CD14-positive monocyte (primary cell): ENCODE measurements at regions not wholly inside any gene's neighbourhood (a gene's known extent, or its start where the extent isn't known, plus 50 kb on each side); places are given as distances from the start of the nearest gene placed in this dataset.

Source experiments
- DNase-seq, 3 donors: peaks; one replicate each; pipeline ENCODE4 v3.0.0-alpha.2; 2011 to 2022
- H2AFZ ChIP-seq: 2 replicates; pipeline ENCODE4 v1.6.0; 2012; ENCODE audit warnings: mild to moderate bottlenecking, low read depth, low read length, inconsistent platforms; ENCODE audit not compliant: insufficient read depth, poor library complexity, severe bottlenecking
- H3K27ac ChIP-seq, 2 donors: 1 replicate in 1 of 2; 2 replicates in 1 of 2; pipeline ENCODE4 v1.5.1; 2012 to 2013; ENCODE audit warnings: low read length in 2 of 2, control low read depth in 1 of 2, inconsistent platforms in 1 of 2, low read depth in 1 of 2, mild to moderate bottlenecking in 1 of 2
- H3K27me3 ChIP-seq, 2 donors: one replicate each; pipeline versions ENCODE4 v1.6.0 to v1.6.1; 2011 to 2013; ENCODE audit warnings: low read length in 2 of 2; ENCODE audit not compliant: control insufficient read depth in 2 of 2, insufficient read depth in 2 of 2
- H3K36me3 ChIP-seq, 2 donors: replicated peaks in 1 of 2; 1 replicate in 1 of 2; 2 replicates in 1 of 2; pipeline versions ENCODE4 v1.5.1 to v1.6.1; 2012 to 2013; ENCODE audit warnings: low read length in 2 of 2, control low read depth in 1 of 2, inconsistent platforms in 1 of 2, mild to moderate bottlenecking in 1 of 2; ENCODE audit not compliant: insufficient read depth in 2 of 2, control insufficient read depth in 1 of 2
- H3K4me1 ChIP-seq, 2 donors: 1 replicate in 1 of 2; 2 replicates in 1 of 2; pipeline versions ENCODE4 v1.5.1 to v1.6.1; 2012 to 2013; ENCODE audit warnings: low read length in 2 of 2, control low read depth in 1 of 2, inconsistent platforms in 1 of 2, mild to moderate bottlenecking in 1 of 2, moderate library complexity in 1 of 2; ENCODE audit not compliant: insufficient read depth in 2 of 2, control insufficient read depth in 1 of 2
- H3K4me2 ChIP-seq: replicated peaks from 2 replicates; pipeline ENCODE3; 2012; ENCODE audit warnings: low read length, moderate library complexity, mild to moderate bottlenecking; ENCODE audit not compliant: poor library complexity, severe bottlenecking; ENCODE audit errors: extremely low read depth
- H3K4me3 ChIP-seq, 3 experiments: fragments of 200-600 bp in 1 of 3; sonication (generic) in 1 of 3; replicated peaks in 1 of 3; 1 replicate in 2 of 3; 2 replicates in 1 of 3; pipeline ENCODE4 v1.5.1; 2011 to 2013; ENCODE audit warnings: low read length in 3 of 3, mild to moderate bottlenecking in 3 of 3, control low read depth in 2 of 3, low read depth in 2 of 3, inconsistent platforms in 1 of 3, moderate library complexity in 1 of 3
- H3K79me2 ChIP-seq: 2 replicates; pipeline ENCODE4 v1.6.0; 2012; ENCODE audit warnings: mild to moderate bottlenecking, control low read depth, inconsistent platforms, low read length, moderate library complexity; ENCODE audit not compliant: insufficient read depth
- H3K9ac ChIP-seq: 2 replicates; pipeline ENCODE4 v1.6.0; 2017; ENCODE audit warnings: low read length, mild to moderate bottlenecking; ENCODE audit not compliant: insufficient read depth, poor library complexity, severe bottlenecking
- H3K9me3 ChIP-seq, 2 donors: replicated peaks in 1 of 2; 1 replicate in 1 of 2; 2 replicates in 1 of 2; pipeline versions ENCODE4 v1.5.1 to v1.6.1; 2012 to 2013; ENCODE audit warnings: low read length in 2 of 2, control low read depth in 1 of 2; ENCODE audit not compliant: control insufficient read depth in 1 of 2, insufficient read depth in 1 of 2
- H4K20me1 ChIP-seq: 2 replicates; pipeline ENCODE4 v1.6.0; 2012; ENCODE audit warnings: mild to moderate bottlenecking, low read length, control low read depth, moderate library complexity; ENCODE audit not compliant: insufficient read depth
- H3K27ac Mint-ChIP-seq, 7 donors: one replicate each; pipeline ENCODE4 v1.8.0; 2020; ENCODE audit warnings: mild to moderate bottlenecking in 7 of 7, mixed read lengths in 7 of 7, moderate library complexity in 6 of 7, inconsistent platforms in 2 of 7
- H3K27me3 Mint-ChIP-seq, 3 donors: one replicate each; pipeline ENCODE4 v1.8.0; 2021 to 2022; ENCODE audit warnings: low read depth in 3 of 3, mild to moderate bottlenecking in 3 of 3, mixed read lengths in 3 of 3, moderate library complexity in 3 of 3, inconsistent platforms in 1 of 3
- H3K36me3 Mint-ChIP-seq, 2 donors: one replicate each; pipeline ENCODE4 v1.8.0; 2020; ENCODE audit warnings: mixed read lengths in 2 of 2, inconsistent platforms in 1 of 2, mild to moderate bottlenecking in 1 of 2
- H3K4me1 Mint-ChIP-seq: one replicate; pipeline ENCODE4 v1.8.0; 2020; ENCODE audit warnings: mild to moderate bottlenecking, mixed read lengths
- H3K4me3 Mint-ChIP-seq, 2 donors: one replicate each; pipeline ENCODE4 v1.8.0; 2020; ENCODE audit warnings: mild to moderate bottlenecking in 2 of 2, mixed read lengths in 2 of 2, moderate library complexity in 1 of 2
- H3K9me3 Mint-ChIP-seq, 7 donors: one replicate each; pipeline ENCODE4 v1.8.0; 2020 to 2022; ENCODE audit warnings: mixed read lengths in 7 of 7, mild to moderate bottlenecking in 6 of 7, moderate library complexity in 6 of 7, inconsistent platforms in 2 of 7
- CTCF ChIP-seq: fragments of 200-600 bp; IDR thresholded peaks from one replicate; pipeline ENCODE4 v1.8.0; 2022; ENCODE audit warnings: antibody characterized with exemption, mild to moderate bottlenecking
- WGBS: methylation state at CpG from one replicate; pipeline ENCODE4 v1.1.5; 2013; ENCODE audit warnings: missing lambda C conversion rate; ENCODE audit not compliant: insufficient coverage; 5-methylcytosine and 5-hydroxymethylcytosine counted together
- intact Hi-C, 2 donors: fragments of 100-400 bp; cut with micrococcal nuclease; formaldehyde crosslinking; loops; one replicate each; pipeline versions ENCODE4 v1.15.0 to v1.15.1; 2023

- Histone ChIP-seq H3K4me1 (no peaks in the 10 kb centered on the region), H4K20me1 (no peaks in the 10 kb centered on the region), H2AFZ (no peak overlapping the region), H3K27ac (no peak overlapping the region), H3K27me3 (no peaks in the 10 kb centered on the region), H3K36me3 (no peaks in the 10 kb centered on the region), H3K9me3 (no peaks in the 10 kb centered on the region), H3K4me2 (no peak overlapping the region), H3K9ac (no peak overlapping the region), H3K79me2 (no peaks in the 10 kb centered on the region), H3K4me3 (no peak overlapping the region)
- Mint-ChIP-seq H3K4me1 (no peaks in the 10 kb centered on the region), H3K4me3 (no peak overlapping the region), H3K27ac (no peak overlapping the region), H3K27me3 (no peaks in the 10 kb centered on the region), H3K36me3 (no peaks in the 10 kb centered on the region), H3K9me3 (peaks cover 1 to 3% (median 2%) of the 10 kb centered on the region in 7 donors)
- no peak for TF ChIP-seq CTCF
- no CpG with 5 or more reads among the region's 4 CpGs for WGBS
- DNase-seq, result no peak
- intact Hi-C loops, result no loop called here
Measured at GRCh38 chr4:66416425-66416824, 746.1 kb upstream of the EPHA5 start.

- H3K4me1 Mint-ChIP-seq, result no peaks in the 10 kb centered on the region
- no peaks in the 10 kb centered on the region for H3K27me3 Mint-ChIP-seq
- 100% methylated on average over 1 of the region's 5 CpGs for WGBS
- Histone ChIP-seq H3K4me1 (no peaks in the 10 kb centered on the region), H3K79me2 (no peaks in the 10 kb centered on the region), H3K9ac (no peak overlapping the region), H3K4me2 (no peak overlapping the region), H4K20me1 (no peaks in the 10 kb centered on the region), H3K27me3 (no peaks in the 10 kb centered on the region), H3K4me3 (no peak overlapping the region), H3K27ac (no peak overlapping the region), H3K9me3 (peaks cover 8 to 10% of the 10 kb centered on the region in 2 donors), H3K36me3 (no peaks in the 10 kb centered on the region), H2AFZ (no peak overlapping the region)
- H3K9me3 Mint-ChIP-seq, result peaks cover 0 to 11% (median 3%) of the 10 kb centered on the region in 7 donors
- no peak overlapping the region for H3K27ac Mint-ChIP-seq
- no peak overlapping the region for H3K4me3 Mint-ChIP-seq
- no peak for TF ChIP-seq CTCF
- H3K36me3 Mint-ChIP-seq, result no peaks in the 10 kb centered on the region
- DNase-seq, result no peak
- intact Hi-C loops, result no loop called here
Measured at GRCh38 chr4:66404141-66404540, 733.9 kb upstream of the EPHA5 start.
